Trophoblast cell (in vitro differentiated cells and primary cell): ENCODE measurements at regions not wholly inside any gene's neighbourhood (a gene's known extent, or its start where the extent isn't known, plus 50 kb on each side); places are given as distances from the start of the nearest gene placed in this dataset.

ENCODE experiments used
- DNase-seq, 2 donors: peaks; one replicate each; pipeline ENCODE4 v3.0.0-alpha.2; 2016
- H2AFZ ChIP-seq: 2 replicates; pipeline ENCODE4 v1.6.1; 2013; ENCODE audit warnings: low read length, moderate library complexity, mild to moderate bottlenecking; ENCODE audit not compliant: insufficient read depth, poor library complexity
- H2AK5ac ChIP-seq: 2 replicates; pipeline ENCODE4 v1.6.1; 2013; ENCODE audit warnings: mild to moderate bottlenecking, low read length
- H2BK120ac ChIP-seq: 2 replicates; pipeline ENCODE4 v1.6.1; 2013; ENCODE audit warnings: low read length, mild to moderate bottlenecking, moderate library complexity; ENCODE audit not compliant: insufficient read depth, poor library complexity
- H2BK12ac ChIP-seq: 2 replicates; pipeline ENCODE4 v1.6.1; 2013; ENCODE audit warnings: mild to moderate bottlenecking, low read length, moderate library complexity
- H2BK5ac ChIP-seq: 2 replicates; pipeline ENCODE4 v1.6.1; 2013; ENCODE audit warnings: low read length, low read depth, moderate library complexity, mild to moderate bottlenecking; ENCODE audit not compliant: poor library complexity
- H3K14ac ChIP-seq: 2 replicates; pipeline ENCODE4 v1.6.1; 2013; ENCODE audit warnings: mild to moderate bottlenecking, low read length
- H3K18ac ChIP-seq: 2 replicates; pipeline ENCODE4 v1.6.1; 2013; ENCODE audit warnings: mild to moderate bottlenecking, low read length
- H3K23ac ChIP-seq: 2 replicates; pipeline ENCODE4 v1.6.1; 2013; ENCODE audit warnings: low read length
- H3K27ac ChIP-seq: 2 replicates; pipeline ENCODE4 v1.5.1; 2013; ENCODE audit warnings: low read depth, mild to moderate bottlenecking, inconsistent platforms, low read length, moderate library complexity
- H3K27me3 ChIP-seq: 2 replicates; pipeline ENCODE4 v1.6.1; 2013; ENCODE audit warnings: inconsistent platforms, mild to moderate bottlenecking, low read length, moderate library complexity; ENCODE audit not compliant: insufficient read depth
- H3K36me3 ChIP-seq, 2 experiments: 1 replicate in 1 of 2; 2 replicates in 1 of 2; pipeline ENCODE4 v1.6.1; 2013; ENCODE audit warnings: low read length in 2 of 2, mild to moderate bottlenecking in 2 of 2, moderate library complexity in 1 of 2; ENCODE audit not compliant: insufficient read depth in 2 of 2, control insufficient read depth in 1 of 2
- H3K4ac ChIP-seq: 2 replicates; pipeline ENCODE4 v1.6.1; 2013; ENCODE audit warnings: low read depth, mild to moderate bottlenecking, low read length, moderate library complexity
- H3K4me1 ChIP-seq, 2 experiments: 1 replicate in 1 of 2; 2 replicates in 1 of 2; pipeline ENCODE4 v1.6.1; 2013; ENCODE audit warnings: low read length in 2 of 2, mild to moderate bottlenecking in 2 of 2, moderate library complexity in 1 of 2; ENCODE audit not compliant: insufficient read depth in 2 of 2, control insufficient read depth in 1 of 2
- H3K4me2 ChIP-seq: 2 replicates; pipeline ENCODE4 v1.6.1; 2013; ENCODE audit warnings: inconsistent platforms, mild to moderate bottlenecking, low read length, moderate library complexity
- H3K4me3 ChIP-seq: 2 replicates; pipeline ENCODE4 v1.5.1; 2013; ENCODE audit warnings: mild to moderate bottlenecking, low read depth, low read length, inconsistent platforms
- H3K79me1 ChIP-seq: one replicate; pipeline ENCODE4 v1.6.1; 2013; ENCODE audit warnings: low read length
- H3K79me2 ChIP-seq: 2 replicates; pipeline ENCODE4 v1.6.1; 2013; ENCODE audit warnings: low read length, mild to moderate bottlenecking; ENCODE audit not compliant: control insufficient read depth, insufficient read depth, poor library complexity
- H3K9ac ChIP-seq: 2 replicates; pipeline ENCODE4 v1.6.1; 2013; ENCODE audit warnings: mild to moderate bottlenecking, low read length
- H3K9me3 ChIP-seq: 2 replicates; pipeline ENCODE4 v1.6.1; 2013; ENCODE audit warnings: low read depth, mild to moderate bottlenecking, control low read depth, inconsistent platforms, low read length; ENCODE audit not compliant: insufficient read depth
- H4K12ac ChIP-seq: 2 replicates; pipeline ENCODE4 v1.6.1; 2013; ENCODE audit warnings: low read depth, mild to moderate bottlenecking, low read length, moderate library complexity
- H4K8ac ChIP-seq: 2 replicates; pipeline ENCODE4 v1.6.1; 2013; ENCODE audit warnings: low read depth, mild to moderate bottlenecking, low read length, moderate library complexity
- H4K91ac ChIP-seq: one replicate; pipeline ENCODE4 v1.6.1; 2013; ENCODE audit warnings: low read depth, mild to moderate bottlenecking, low read length, moderate library complexity
- WGBS: extraction: QIAGEN DNeasy Blood & Tissue Kit; methylation state at CpG from one replicate; pipeline ENCODE4 v1.1.7; 2013; ENCODE audit warnings: missing lambda C conversion rate; ENCODE audit not compliant: insufficient read length, insufficient coverage; ENCODE audit errors: extremely low coverage; 5-methylcytosine and 5-hydroxymethylcytosine counted together

GRCh38 chr14:101498526-101498860 is 62.8 kb upstream of the DIO3 start:
- no peaks in the 10 kb centered on the region for H3K36me3 ChIP-seq
- H2AFZ ChIP-seq: no peak overlapping the region
- no peak overlapping the region for H3K23ac ChIP-seq
- H3K9ac ChIP-seq: no peak overlapping the region
- no peak overlapping the region for H3K4me3 ChIP-seq
- H3K27me3 ChIP-seq: no peaks in the 10 kb centered on the region
- no peak overlapping the region for H3K14ac ChIP-seq
- H3K79me2 ChIP-seq: no peaks in the 10 kb centered on the region
- peaks cover 0 to 5% of the 10 kb centered on the region in 2 experiments for H3K4me1 ChIP-seq
- H3K18ac ChIP-seq: no peak overlapping the region
- no peak overlapping the region for H2AK5ac ChIP-seq
- DNase-seq: no peak
- H4K8ac ChIP-seq: no peak overlapping the region
- no peaks in the 10 kb centered on the region for H3K79me1 ChIP-seq
- no peak overlapping the region for H3K4me2 ChIP-seq
- peaks cover 8% of the 10 kb centered on the region for H3K9me3 ChIP-seq
- no peak overlapping the region for H2BK5ac ChIP-seq
- no peak overlapping the region for H3K27ac ChIP-seq
- H2BK12ac ChIP-seq: no peak overlapping the region
- no peak overlapping the region for H4K12ac ChIP-seq
- H3K4ac ChIP-seq: no peak overlapping the region
- WGBS: no CpG with 5 or more reads among the region's 6 CpGs
- H4K91ac ChIP-seq: no peak overlapping the region
- no peak overlapping the region for H2BK120ac ChIP-seq

DNA sequence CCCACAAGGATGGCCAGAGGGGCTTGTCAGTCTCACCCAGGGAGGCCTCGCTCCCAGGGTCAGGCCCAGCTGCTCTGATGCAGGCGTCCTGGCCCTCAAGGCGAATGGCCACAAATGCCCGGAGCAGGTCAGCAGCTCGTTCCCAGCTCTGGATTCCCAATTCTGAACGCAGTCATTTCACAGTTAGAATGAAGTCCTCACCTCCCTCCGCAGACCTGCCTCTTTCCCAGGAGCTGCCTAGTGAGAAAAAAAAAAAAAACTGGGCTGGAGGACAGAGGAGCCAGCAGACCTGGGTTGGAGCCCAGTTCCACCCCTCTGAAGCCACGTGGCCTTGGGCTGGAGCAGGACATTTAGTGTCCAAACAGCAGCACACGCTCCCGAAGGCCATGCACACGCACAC is 62.2 kb upstream of the DIO3 start:
- Histone ChIP-seq H3K9me3 (peaks cover 11% of the 10 kb centered on the region), H4K8ac (no peak overlapping the region), H4K91ac (no peak overlapping the region), H3K4ac (no peak overlapping the region), H2AFZ (no peak overlapping the region), H2BK12ac (no peak overlapping the region), H3K9ac (no peak overlapping the region), H3K23ac (no peak overlapping the region), H3K36me3 (no peaks in the 10 kb centered on the region), H2BK120ac (no peak overlapping the region), H3K79me2 (no peaks in the 10 kb centered on the region), H3K4me2 (no peak overlapping the region), H4K12ac (no peak overlapping the region), H3K79me1 (no peaks in the 10 kb centered on the region), H3K27me3 (no peaks in the 10 kb centered on the region), H3K14ac (no peak overlapping the region), H3K18ac (no peak overlapping the region), H2AK5ac (no peak overlapping the region), H3K27ac (no peak overlapping the region), H3K4me1 (peaks cover 0 to 5% of the 10 kb centered on the region in 2 experiments), H3K4me3 (no peak overlapping the region), H2BK5ac (no peak overlapping the region)
- WGBS: no CpG with 5 or more reads among the region's 11 CpGs
- no peak for DNase-seq

DNA sequence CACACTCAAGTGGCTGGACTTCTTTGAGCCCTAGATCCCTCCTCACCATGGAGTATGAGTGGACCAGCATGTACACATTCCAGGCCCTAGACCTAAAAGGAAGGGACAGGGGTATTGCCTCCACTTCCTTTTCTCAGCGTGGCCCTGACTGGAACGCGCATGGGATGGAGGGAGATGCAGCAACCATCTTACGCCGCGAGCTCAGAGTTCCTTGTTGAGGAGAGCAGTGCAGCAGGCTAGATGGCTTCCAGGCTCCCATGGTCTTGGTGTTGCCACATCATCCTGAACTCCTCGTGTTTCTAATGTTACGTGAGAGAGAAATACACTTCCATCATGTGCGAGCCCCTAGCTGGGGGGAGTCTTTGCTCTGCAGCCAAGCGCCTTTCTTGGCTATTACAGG is 61.8 kb upstream of the DIO3 start:
- DNase-seq: no peak
- no peak overlapping the region for H3K23ac ChIP-seq
- H2BK5ac ChIP-seq: no peak overlapping the region
- H4K91ac ChIP-seq: no peak overlapping the region
- H4K12ac ChIP-seq: no peak overlapping the region
- H3K27ac ChIP-seq: no peak overlapping the region
- H3K14ac ChIP-seq: no peak overlapping the region
- no peaks in the 10 kb centered on the region for H3K79me2 ChIP-seq
- no peaks in the 10 kb centered on the region for H3K79me1 ChIP-seq
- H2AFZ ChIP-seq: no peak overlapping the region
- H2AK5ac ChIP-seq: no peak overlapping the region
- peaks cover 0 to 5% of the 10 kb centered on the region in 2 experiments for H3K4me1 ChIP-seq
- H3K27me3 ChIP-seq: no peaks in the 10 kb centered on the region
- peaks cover 11% of the 10 kb centered on the region for H3K9me3 ChIP-seq
- H4K8ac ChIP-seq: no peak overlapping the region
- H3K18ac ChIP-seq: no peak overlapping the region
- WGBS: no CpG with 5 or more reads among the region's 10 CpGs
- no peak overlapping the region for H3K4ac ChIP-seq
- H3K36me3 ChIP-seq: no peaks in the 10 kb centered on the region
- no peak overlapping the region for H2BK12ac ChIP-seq
- no peak overlapping the region for H3K9ac ChIP-seq
- H3K4me3 ChIP-seq: no peak overlapping the region
- H3K4me2 ChIP-seq: no peak overlapping the region
- no peak overlapping the region for H2BK120ac ChIP-seq

GRCh38 chr14:101500061-101500460 is 61.2 kb upstream of the DIO3 start:
- H2AFZ ChIP-seq: no peak overlapping the region
- H3K18ac ChIP-seq: no peak overlapping the region
- DNase-seq: no peak
- H3K9ac ChIP-seq: no peak overlapping the region
- H3K23ac ChIP-seq: no peak overlapping the region
- H4K12ac ChIP-seq: no peak overlapping the region
- no peak overlapping the region for H3K4me2 ChIP-seq
- H2AK5ac ChIP-seq: no peak overlapping the region
- H3K27me3 ChIP-seq: no peaks in the 10 kb centered on the region
- H3K36me3 ChIP-seq: no peaks in the 10 kb centered on the region
- H2BK120ac ChIP-seq: no peak overlapping the region
- no peak overlapping the region for H4K8ac ChIP-seq
- no CpG with 5 or more reads among the region's 7 CpGs for WGBS
- H3K79me1 ChIP-seq: no peaks in the 10 kb centered on the region
- no peak overlapping the region for H3K4ac ChIP-seq
- no peak overlapping the region for H3K4me3 ChIP-seq
- H3K27ac ChIP-seq: no peak overlapping the region
- no peak overlapping the region for H2BK12ac ChIP-seq
- peaks cover 11% of the 10 kb centered on the region for H3K9me3 ChIP-seq
- H3K14ac ChIP-seq: no peak overlapping the region
- H3K79me2 ChIP-seq: no peaks in the 10 kb centered on the region
- H2BK5ac ChIP-seq: no peak overlapping the region
- no peak overlapping the region for H4K91ac ChIP-seq
- H3K4me1 ChIP-seq: peaks cover 0 to 5% of the 10 kb centered on the region in 2 experiments
